Mesenchymal stem cell (in vitro differentiated cells and primary cell): ENCODE measurements at regions not wholly inside any gene's neighbourhood (a gene's known extent, or its start where the extent isn't known, plus 50 kb on each side); places are given as distances from the start of the nearest gene placed in this dataset.

Experiments
- DNase-seq: peaks from one replicate; pipeline ENCODE4 v3.0.0-alpha.2; 2013
- H2AFZ ChIP-seq: one replicate; pipeline ENCODE4 v1.6.1; 2013; ENCODE audit warnings: low read depth, mild to moderate bottlenecking, control low read depth, inconsistent platforms, low read length, moderate library complexity
- H2AK5ac ChIP-seq: 2 replicates; pipeline ENCODE4 v1.6.1; 2013; ENCODE audit warnings: low read length, moderate library complexity, mild to moderate bottlenecking, inconsistent platforms; ENCODE audit not compliant: severe bottlenecking
- H2BK120ac ChIP-seq: one replicate; pipeline ENCODE4 v1.6.1; 2013; ENCODE audit warnings: low read depth, mild to moderate bottlenecking, inconsistent platforms, low read length, moderate library complexity
- H2BK12ac ChIP-seq, 2 experiments: one replicate each; pipeline ENCODE4 v1.6.1; 2013; ENCODE audit warnings: inconsistent platforms in 2 of 2, low read length in 2 of 2, mild to moderate bottlenecking in 2 of 2, moderate library complexity in 2 of 2, control low read depth in 1 of 2
- H2BK15ac ChIP-seq: one replicate; pipeline ENCODE4 v1.6.1; 2013; ENCODE audit warnings: mild to moderate bottlenecking, low read depth, inconsistent platforms; ENCODE audit not compliant: poor library complexity, severe bottlenecking
- H2BK5ac ChIP-seq: 2 replicates; pipeline ENCODE4 v1.6.1; 2013; ENCODE audit warnings: low read depth, mild to moderate bottlenecking, low read length, control low read depth, inconsistent platforms; ENCODE audit not compliant: poor library complexity, severe bottlenecking
- H3K14ac ChIP-seq, 2 experiments: one replicate each; pipeline ENCODE4 v1.6.1; 2013; ENCODE audit warnings: inconsistent platforms in 2 of 2, low read length in 2 of 2, control low read depth in 1 of 2, mild to moderate bottlenecking in 1 of 2, moderate library complexity in 1 of 2
- H3K18ac ChIP-seq, 2 experiments: one replicate each; pipeline ENCODE4 v1.6.1; 2013; ENCODE audit warnings: inconsistent platforms in 2 of 2, low read length in 2 of 2, control low read depth in 1 of 2, low read depth in 1 of 2, mild to moderate bottlenecking in 1 of 2
- H3K23ac ChIP-seq, 2 experiments: one replicate each; pipeline ENCODE4 v1.6.1; 2013; ENCODE audit warnings: inconsistent platforms in 2 of 2, low read length in 2 of 2, mild to moderate bottlenecking in 2 of 2, moderate library complexity in 2 of 2, control low read depth in 1 of 2
- H3K27ac ChIP-seq: 2 replicates; pipeline ENCODE4 v1.5.1; 2013; ENCODE audit warnings: mild to moderate bottlenecking, moderate library complexity, low read length, control low read depth, inconsistent platforms; ENCODE audit not compliant: poor library complexity, severe bottlenecking
- H3K27me3 ChIP-seq, 2 experiments: 2 replicates each; pipeline versions ENCODE4 v1.6.1 to v1.7.0; 2013; ENCODE audit warnings: low read length in 2 of 2, mild to moderate bottlenecking in 2 of 2, moderate library complexity in 2 of 2, control low read depth in 1 of 2, inconsistent platforms in 1 of 2; ENCODE audit not compliant: control insufficient read depth in 1 of 2, insufficient read depth in 1 of 2
- H3K36me3 ChIP-seq, 2 experiments: 2 replicates each; pipeline versions ENCODE4 v1.6.1 to v1.7.0; 2013; ENCODE audit warnings: low read length in 2 of 2, control low read depth in 1 of 2, inconsistent platforms in 1 of 2, low read depth in 1 of 2, mild to moderate bottlenecking in 1 of 2; ENCODE audit not compliant: insufficient read depth in 2 of 2, control insufficient read depth in 1 of 2
- H3K4ac ChIP-seq, 2 experiments: one replicate each; pipeline ENCODE4 v1.6.1; 2013; ENCODE audit warnings: inconsistent platforms in 2 of 2, low read length in 2 of 2, mild to moderate bottlenecking in 2 of 2, moderate library complexity in 2 of 2, control low read depth in 1 of 2, low read depth in 1 of 2
- H3K4me1 ChIP-seq: 2 replicates; pipeline ENCODE4 v1.6.1; 2013; ENCODE audit warnings: low read depth, low read length, control low read depth; ENCODE audit not compliant: control insufficient read depth, insufficient read depth
- H3K4me2 ChIP-seq: 2 replicates; pipeline ENCODE4 v1.6.1; 2013; ENCODE audit warnings: low read length, mild to moderate bottlenecking, inconsistent platforms; ENCODE audit not compliant: poor library complexity, severe bottlenecking
- H3K4me3 ChIP-seq, 2 experiments: 2 replicates each; pipeline versions ENCODE4 v1.5.1 to v1.7.0; 2013; ENCODE audit warnings: low read length in 2 of 2, mild to moderate bottlenecking in 2 of 2, control low read depth in 1 of 2, low read depth in 1 of 2; ENCODE audit not compliant: insufficient read depth in 1 of 2
- H3K79me1 ChIP-seq: replicated peaks from 2 replicates; pipeline ENCODE4 v1.6.1; 2013; ENCODE audit warnings: mild to moderate bottlenecking, control low read depth, low read length, inconsistent platforms; ENCODE audit not compliant: poor library complexity, severe bottlenecking
- H3K9ac ChIP-seq: 2 replicates; pipeline ENCODE4 v1.7.0; 2013; ENCODE audit warnings: mild to moderate bottlenecking, low read length, moderate library complexity
- H3K9me3 ChIP-seq: 2 replicates; pipeline ENCODE4 v1.7.0; 2013; ENCODE audit warnings: mild to moderate bottlenecking, low read length; ENCODE audit not compliant: control insufficient read depth
- H4K8ac ChIP-seq: one replicate; pipeline ENCODE4 v1.6.1; 2013; ENCODE audit warnings: inconsistent platforms, mild to moderate bottlenecking, low read length, moderate library complexity
- H4K91ac ChIP-seq: one replicate; pipeline ENCODE4 v1.6.1; 2013; ENCODE audit warnings: mild to moderate bottlenecking, low read length, inconsistent platforms
- WGBS: methylation state at CpG from one replicate; pipeline ENCODE4 v1.1.7; 2013; ENCODE audit warnings: mixed read lengths; 5-methylcytosine and 5-hydroxymethylcytosine counted together

- H2BK12ac ChIP-seq: no peak overlapping the region
- no peak overlapping the region for H3K14ac ChIP-seq
- H3K4me1 ChIP-seq: no peaks in the 10 kb centered on the region
- no peaks in the 10 kb centered on the region for H3K27me3 ChIP-seq
- no peak overlapping the region for H2AK5ac ChIP-seq
- no peaks in the 10 kb centered on the region for H3K9me3 ChIP-seq
- H3K9ac ChIP-seq: no peak overlapping the region
- H2AFZ ChIP-seq: no peak overlapping the region
- no peaks in the 10 kb centered on the region for H3K79me1 ChIP-seq
- H3K36me3 ChIP-seq: no peaks in the 10 kb centered on the region
- H3K4me2 ChIP-seq: no peak overlapping the region
- H2BK5ac ChIP-seq: no peak overlapping the region
- no peak overlapping the region for H3K18ac ChIP-seq
- no peak overlapping the region for H3K27ac ChIP-seq
- WGBS: no CpG with 5 or more reads among the region's 1 CpG
- no peak overlapping the region for H3K4me3 ChIP-seq
- peak; percentile 19 for DNase-seq
- no peak overlapping the region for H2BK15ac ChIP-seq
- H3K4ac ChIP-seq: no peak overlapping the region
- no peak overlapping the region for H2BK120ac ChIP-seq
- no peak overlapping the region for H3K23ac ChIP-seq
- no peak overlapping the region for H4K91ac ChIP-seq
- no peak overlapping the region for H4K8ac ChIP-seq
These were observed 930.5 kb upstream of the MIR17HG start for GRCh38 chr13:90416938-90417337.

GRCh38 chr13:90420683-90421082 lies 926.8 kb upstream of the MIR17HG start:
- Histone ChIP-seq H2AK5ac (no peak overlapping the region), H2BK5ac (no peak overlapping the region), H3K23ac (no peak overlapping the region), H3K4me2 (no peak overlapping the region), H3K9ac (no peak overlapping the region), H2AFZ (no peak overlapping the region), H3K79me1 (no peaks in the 10 kb centered on the region), H3K27me3 (no peaks in the 10 kb centered on the region), H4K8ac (no peak overlapping the region), H3K36me3 (no peaks in the 10 kb centered on the region), H3K9me3 (no peaks in the 10 kb centered on the region), H3K18ac (no peak overlapping the region), H2BK15ac (no peak overlapping the region), H3K4me3 (no peak overlapping the region), H2BK12ac (peak overlapping the region in 1 of 2 experiments; percentile 66), H2BK120ac (no peak overlapping the region), H3K27ac (no peak overlapping the region), H3K4me1 (no peaks in the 10 kb centered on the region), H3K14ac (no peak overlapping the region), H4K91ac (no peak overlapping the region), H3K4ac (no peak overlapping the region)
- DNase-seq: no peak
- whole genome bisulfite sequencing: 100% methylated on average over 1 of the region's 2 CpGs

GRCh38 chr13:90427322-90428272 lies 919.9 kb upstream of the MIR17HG start:
- no peaks in the 10 kb centered on the region for H3K27me3 ChIP-seq
- H3K14ac ChIP-seq: no peak overlapping the region
- WGBS: 69% methylated on average over 8 of the region's 8 CpGs
- no peak overlapping the region for H3K4ac ChIP-seq
- H3K23ac ChIP-seq: no peak overlapping the region
- H3K9me3 ChIP-seq: no peaks in the 10 kb centered on the region
- H2AK5ac ChIP-seq: no peak overlapping the region
- H2BK15ac ChIP-seq: no peak overlapping the region
- H4K91ac ChIP-seq: no peak overlapping the region
- H2AFZ ChIP-seq: no peak overlapping the region
- H3K4me2 ChIP-seq: no peak overlapping the region
- no peak overlapping the region for H2BK5ac ChIP-seq
- no peak overlapping the region for H2BK120ac ChIP-seq
- H3K36me3 ChIP-seq: no peaks in the 10 kb centered on the region
- H4K8ac ChIP-seq: peak overlapping the region; percentile 50
- H3K79me1 ChIP-seq: no peaks in the 10 kb centered on the region
- no peak overlapping the region for H2BK12ac ChIP-seq
- H3K9ac ChIP-seq: no peak overlapping the region
- DNase-seq: no peak
- no peaks in the 10 kb centered on the region for H3K4me1 ChIP-seq
- H3K4me3 ChIP-seq: no peak overlapping the region
- peak overlapping the region in 1 of 2 experiments; percentile 22 for H3K18ac ChIP-seq
- H3K27ac ChIP-seq: no peak overlapping the region

GRCh38 chr13:90428522-90429210 lies 918.8 kb upstream of the MIR17HG start:
- no peak overlapping the region for H3K23ac ChIP-seq
- no peak for DNase-seq

More at GRCh38 chr13:90428522-90429210, 918.8 kb upstream of the MIR17HG start:
- Histone ChIP-seq H2BK12ac (peak overlapping the region in 1 of 2 experiments; percentile 11), H3K9me3 (no peaks in the 10 kb centered on the region), H3K9ac (no peak overlapping the region), H3K27ac (no peak overlapping the region), H2BK120ac (no peak overlapping the region), H3K14ac (peak overlapping the region in 1 of 2 experiments; percentile 58), H3K4me2 (no peak overlapping the region), H3K36me3 (no peaks in the 10 kb centered on the region), H2BK5ac (no peak overlapping the region), H2BK15ac (no peak overlapping the region), H3K4me1 (no peaks in the 10 kb centered on the region), H3K4me3 (no peak overlapping the region), H2AFZ (no peak overlapping the region), H3K18ac (no peak overlapping the region), H3K79me1 (no peaks in the 10 kb centered on the region), H4K91ac (no peak overlapping the region), H3K27me3 (no peaks in the 10 kb centered on the region), H4K8ac (peak overlapping the region; percentile 60), H2AK5ac (no peak overlapping the region), H3K4ac (peak overlapping the region in 1 of 2 experiments; percentile 35)
- WGBS: 96% methylated on average over 11 of the region's 12 CpGs
